Transverse colon (tissue), 4 donors: ENCODE measurements at regions not wholly inside any gene's neighbourhood (a gene's known extent, or its start where the extent isn't known, plus 50 kb on each side); places are given as distances from the start of the nearest gene placed in this dataset.

Experiments
- EP300 ChIP-seq: sonication (generic); formaldehyde crosslinking; IDR thresholded peaks from one replicate; pipeline ENCODE4 v1.6.1; 2017; ENCODE audit warnings: antibody characterized with exemption, low read depth
- POLR2AphosphoS5 ChIP-seq, 3 donors: sonication (generic); formaldehyde crosslinking; IDR thresholded peaks; one replicate each; pipeline ENCODE4 v1.6.1; 2016; ENCODE audit warnings: antibody characterized with exemption in 3 of 3
- TF ChIP-seq, protein P1 (sequence below), 5 experiments: fragments of 200-600 bp in 3 of 5; fragments of 450-650 bp in 2 of 5; sonication (generic) in 3 of 5; IDR thresholded peaks; 1 replicate in 2 of 5; 2 replicates in 3 of 5; pipeline ENCODE4 v1.5.1; 2016 to 2017; ENCODE audit warnings: antibody characterized with exemption in 5 of 5, inconsistent platforms in 3 of 5, mild to moderate bottlenecking in 2 of 5, moderate library complexity in 1 of 5

DNA sequence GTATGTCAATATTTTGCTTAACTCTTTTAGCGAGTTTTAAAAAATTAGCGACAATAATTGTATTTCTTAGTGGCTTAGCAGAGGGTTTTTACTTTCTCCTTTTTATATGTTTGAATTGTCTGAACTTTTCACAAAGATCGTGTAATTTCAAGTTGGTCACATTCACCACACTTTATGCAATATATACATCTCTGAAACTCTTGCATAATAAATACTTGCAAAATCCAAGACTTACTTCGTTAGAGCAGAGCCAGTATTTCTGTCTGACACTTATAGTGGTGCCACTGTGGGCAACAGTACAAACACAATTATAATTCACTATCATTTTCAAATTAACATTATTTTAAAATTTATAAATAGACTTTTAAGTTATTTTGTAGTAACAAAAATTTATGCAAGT, 62.0 kb downstream of the SUCNR1 start:
- TF ChIP-seq, protein P1, sequence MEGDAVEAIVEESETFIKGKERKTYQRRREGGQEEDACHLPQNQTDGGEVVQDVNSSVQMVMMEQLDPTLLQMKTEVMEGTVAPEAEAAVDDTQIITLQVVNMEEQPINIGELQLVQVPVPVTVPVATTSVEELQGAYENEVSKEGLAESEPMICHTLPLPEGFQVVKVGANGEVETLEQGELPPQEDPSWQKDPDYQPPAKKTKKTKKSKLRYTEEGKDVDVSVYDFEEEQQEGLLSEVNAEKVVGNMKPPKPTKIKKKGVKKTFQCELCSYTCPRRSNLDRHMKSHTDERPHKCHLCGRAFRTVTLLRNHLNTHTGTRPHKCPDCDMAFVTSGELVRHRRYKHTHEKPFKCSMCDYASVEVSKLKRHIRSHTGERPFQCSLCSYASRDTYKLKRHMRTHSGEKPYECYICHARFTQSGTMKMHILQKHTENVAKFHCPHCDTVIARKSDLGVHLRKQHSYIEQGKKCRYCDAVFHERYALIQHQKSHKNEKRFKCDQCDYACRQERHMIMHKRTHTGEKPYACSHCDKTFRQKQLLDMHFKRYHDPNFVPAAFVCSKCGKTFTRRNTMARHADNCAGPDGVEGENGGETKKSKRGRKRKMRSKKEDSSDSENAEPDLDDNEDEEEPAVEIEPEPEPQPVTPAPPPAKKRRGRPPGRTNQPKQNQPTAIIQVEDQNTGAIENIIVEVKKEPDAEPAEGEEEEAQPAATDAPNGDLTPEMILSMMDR (IDR thresholded peaks at IDR 0.05) = no peak
- TF ChIP-seq EP300 = no peak
- TF ChIP-seq POLR2AphosphoS5 (IDR thresholded peaks at IDR 0.05) = no peak
